GM18498 (cell line): ENCODE measurements at regions not wholly inside any gene's neighbourhood (a gene's known extent, or its start where the extent isn't known, plus 50 kb on each side); places are given as distances from the start of the nearest gene placed in this dataset.

Experiments
- ATAC-seq: cut with Tn5 transposase; IDR thresholded peaks from one replicate; pipeline ENCODE4 v1.9.1; 2021; ENCODE audit warnings: mild to moderate bottlenecking, moderate library complexity; ENCODE audit not compliant: unreplicated experiment

GRCh38 chr2:765369-765768 is 88.2 kb upstream of the TMEM18 start:
- no peak for ATAC-seq

- ATAC-seq, result no peak
These were observed 86.7 kb upstream of the TMEM18 start for GRCh38 chr2:763766-764525.

- ATAC-seq, result no peak
These were observed 85.4 kb upstream of the TMEM18 start for GRCh38 chr2:762646-763045.

- no peak for ATAC-seq
These were observed 84.2 kb upstream of the TMEM18 start for GRCh38 chr2:761384-761783.

GRCh38 chr2:760001-760400 is 82.8 kb upstream of the TMEM18 start:
- no peak for ATAC-seq

- no peak for ATAC-seq
These were observed 81.0 kb upstream of the TMEM18 start for GRCh38 chr2:758073-758820.

- no peak for ATAC-seq
These were observed 75.9 kb upstream of the TMEM18 start for GRCh38 chr2:753123-753522.

GRCh38 chr2:751474-751873 is 74.3 kb upstream of the TMEM18 start:
- ATAC-seq, result no peak

- ATAC-seq, result no peak
These were observed 73.4 kb upstream of the TMEM18 start for GRCh38 chr2:750628-751027.

GRCh38 chr2:747762-748351 is 70.7 kb upstream of the TMEM18 start:
- no peak for ATAC-seq

- no peak for ATAC-seq
These were observed 69.5 kb upstream of the TMEM18 start for GRCh38 chr2:746697-747096.

- no peak for ATAC-seq
These were observed 66.9 kb upstream of the TMEM18 start for GRCh38 chr2:744088-744487.

GRCh38 chr2:742221-742620 is 65.0 kb upstream of the TMEM18 start:
- no peak for ATAC-seq

- no peak for ATAC-seq
These were observed 63.9 kb upstream of the TMEM18 start for GRCh38 chr2:741195-741496.

GRCh38 chr2:740322-741194 is 63.4 kb upstream of the TMEM18 start:
- peak; percentile 72 for ATAC-seq

GRCh38 chr2:739864-740321 is 62.7 kb upstream of the TMEM18 start:
- peak; percentile 31 for ATAC-seq

- ATAC-seq, result no peak
These were observed 59.7 kb upstream of the TMEM18 start for GRCh38 chr2:736939-737338.

GRCh38 chr2:735670-736218 is 58.5 kb upstream of the TMEM18 start:
- ATAC-seq, result no peak

- no peak for ATAC-seq
These were observed 57.3 kb upstream of the TMEM18 start for GRCh38 chr2:734496-734895.

GRCh38 chr2:733495-733894 is 56.3 kb upstream of the TMEM18 start:
- ATAC-seq, result no peak

- no peak for ATAC-seq
These were observed 55.8 kb upstream of the TMEM18 start for GRCh38 chr2:733001-733400.
